H1 (cell line): ENCODE measurements at regions not wholly inside any gene's neighbourhood (a gene's known extent, or its start where the extent isn't known, plus 50 kb on each side); places are given as distances from the start of the nearest gene placed in this dataset.

Source experiments
- CTCF ChIA-PET: fragments of 300-600 bp; sonication (Branson Sonifier 250); formaldehyde crosslinking; loops from one replicate; lab custom pipeline; 2021; ENCODE audit not compliant: partially characterized antibody; lab: Charles Lee
- POLR2A ChIA-PET: fragments of 300-600 bp; sonication (Branson Sonifier 250); formaldehyde crosslinking; loops from one replicate; lab custom pipeline; 2021; ENCODE audit warnings: inconsistent platforms; ENCODE audit not compliant: partially characterized antibody; lab: Charles Lee
- DNase-seq, 2 experiments: peaks; one replicate each; pipeline versions ENCODE4 v3.0.0 to v3.0.0-alpha.2; 2010 to 2022; ENCODE audit warnings: low spot score in 2 of 2, low read depth in 1 of 2, mixed read lengths in 1 of 2
- FAIRE-seq: peaks from 2 replicates; lab custom pipeline; 2011; peaks lifted over from hg19 to GRCh38; lab: Jason Lieb, UNC
- H2AFZ ChIP-seq: 2 replicates; pipeline ENCODE4 v1.8.1; 2012; ENCODE audit warnings: low read length, inconsistent platforms
- H2AK5ac ChIP-seq: 2 replicates; pipeline ENCODE4 v1.6.1; 2013; ENCODE audit warnings: low read depth, low read length
- H2BK120ac ChIP-seq: replicated peaks from 2 replicates; pipeline ENCODE3; 2013; ENCODE audit warnings: low read depth, low read length, inconsistent platforms
- H2BK12ac ChIP-seq: 2 replicates; pipeline ENCODE4 v1.6.1; 2013; ENCODE audit warnings: low read depth, low read length
- H2BK15ac ChIP-seq: 2 replicates; pipeline ENCODE4 v1.6.1; 2013; ENCODE audit warnings: low read length
- H2BK20ac ChIP-seq: 2 replicates; pipeline ENCODE4 v1.6.1; 2013; ENCODE audit warnings: low read length
- H2BK5ac ChIP-seq: 2 replicates; pipeline ENCODE4 v1.6.1; 2013; ENCODE audit warnings: low read depth, low read length
- H3K14ac ChIP-seq: 2 replicates; pipeline ENCODE4 v1.6.1; 2013; ENCODE audit warnings: inconsistent platforms; ENCODE audit not compliant: insufficient read length
- H3K18ac ChIP-seq: 2 replicates; pipeline ENCODE4 v1.6.1; 2013; ENCODE audit warnings: low read length; ENCODE audit errors: extremely low read depth
- H3K23ac ChIP-seq: 2 replicates; pipeline ENCODE4 v1.6.1; 2013; ENCODE audit warnings: inconsistent platforms; ENCODE audit not compliant: insufficient read length
- H3K23me2 ChIP-seq: 2 replicates; pipeline ENCODE4 v1.6.1; 2013; ENCODE audit warnings: low read depth, low read length
- H3K27ac ChIP-seq: 2 replicates; pipeline ENCODE4 v1.6.1; 2011; ENCODE audit warnings: low read depth, low read length, inconsistent platforms
- H3K27me3 ChIP-seq, 4 experiments: replicated peaks in 1 of 4; 1 replicate in 1 of 4; 2 replicates in 3 of 4; pipeline versions ENCODE4 v1.6.1 to v1.8.1; 2011 to 2013; ENCODE audit warnings: low read length in 3 of 4, mild to moderate bottlenecking in 3 of 4, inconsistent platforms in 2 of 4, mixed read lengths in 2 of 4, moderate library complexity in 1 of 4; ENCODE audit not compliant: control insufficient read depth in 3 of 4, insufficient read depth in 3 of 4; ENCODE audit errors: extremely low read depth in 1 of 4
- H3K36me3 ChIP-seq, 4 experiments: 2 replicates each; pipeline versions ENCODE4 v1.6.1 to v1.8.1; 2011 to 2013; ENCODE audit warnings: mild to moderate bottlenecking in 4 of 4, low read length in 3 of 4, moderate library complexity in 2 of 4, control low read depth in 1 of 4, inconsistent platforms in 1 of 4; ENCODE audit not compliant: insufficient read depth in 4 of 4, control insufficient read depth in 2 of 4
- H3K4ac ChIP-seq: replicated peaks from 2 replicates; pipeline ENCODE3; 2013; ENCODE audit warnings: low read length, low read depth, mixed read lengths, inconsistent platforms; ENCODE audit not compliant: insufficient read length
- H3K4me1 ChIP-seq, 4 experiments: replicated peaks in 1 of 4; 1 replicate in 1 of 4; 2 replicates in 3 of 4; pipeline versions ENCODE4 v1.6.1 to v1.8.1; 2011 to 2013; ENCODE audit warnings: low read length in 3 of 4, inconsistent platforms in 2 of 4, mixed read lengths in 1 of 4; ENCODE audit not compliant: insufficient read depth in 4 of 4, control insufficient read depth in 3 of 4
- H3K4me2 ChIP-seq, 2 experiments: 2 replicates each; pipeline versions ENCODE4 v1.6.1 to v1.8.1; 2011 to 2013; ENCODE audit warnings: low read depth in 2 of 2, low read length in 2 of 2, control low read depth in 1 of 2, inconsistent platforms in 1 of 2, mild to moderate bottlenecking in 1 of 2; ENCODE audit not compliant: insufficient read depth in 1 of 2
- H3K4me3 ChIP-seq, 4 experiments: fragments of 200-600, 300-600 bp in 1 of 4; sonication (generic), shearing (Covaris generic), sonication (Bioruptor Twin) in 1 of 4; 2 replicates each; pipeline versions ENCODE4 v1.5.1 to v1.8.1; 2011 to 2016; ENCODE audit warnings: low read length in 4 of 4, low read depth in 3 of 4, control low read depth in 2 of 4, inconsistent platforms in 2 of 4, mild to moderate bottlenecking in 2 of 4, mixed read lengths in 1 of 4, moderate library complexity in 1 of 4; ENCODE audit not compliant: insufficient read depth in 2 of 4; ENCODE audit errors: extremely low read depth in 1 of 4
- H3K56ac ChIP-seq: replicated peaks from 2 replicates; pipeline ENCODE3; 2013; ENCODE audit warnings: low read depth, mild to moderate bottlenecking, mixed read lengths, low read length, inconsistent platforms; ENCODE audit not compliant: insufficient read length
- H3K79me1 ChIP-seq: 2 replicates; pipeline ENCODE4 v1.6.1; 2013; ENCODE audit warnings: low read depth, low read length, control low read depth
- H3K79me2 ChIP-seq, 2 experiments: 2 replicates each; pipeline versions ENCODE4 v1.6.1 to v1.8.1; 2012 to 2013; ENCODE audit warnings: low read length in 2 of 2, mild to moderate bottlenecking in 2 of 2, inconsistent platforms in 1 of 2; ENCODE audit not compliant: insufficient read depth in 2 of 2, control insufficient read depth in 1 of 2
- H3K9ac ChIP-seq, 4 experiments: replicated peaks in 1 of 4; 1 replicate in 1 of 4; 2 replicates in 3 of 4; pipeline versions ENCODE4 v1.6.1 to v1.8.1; 2011 to 2013; ENCODE audit warnings: low read depth in 3 of 4, low read length in 3 of 4, control low read depth in 2 of 4, mild to moderate bottlenecking in 2 of 4, moderate library complexity in 2 of 4, inconsistent platforms in 1 of 4; ENCODE audit errors: extremely low read depth in 1 of 4
- H3K9me3 ChIP-seq, 2 experiments: 2 replicates each; pipeline versions ENCODE4 v1.6.1 to v1.8.1; 2012 to 2013; ENCODE audit warnings: mild to moderate bottlenecking in 2 of 2, moderate library complexity in 2 of 2, control low read depth in 1 of 2, inconsistent platforms in 1 of 2, low read depth in 1 of 2, low read length in 1 of 2, mixed read lengths in 1 of 2; ENCODE audit not compliant: insufficient read depth in 2 of 2
- H4K20me1 ChIP-seq, 2 experiments: replicated peaks in 1 of 2; 2 replicates each; pipeline versions ENCODE3 to v1.8.1; 2011 to 2013; ENCODE audit warnings: inconsistent platforms in 2 of 2, low read length in 2 of 2, mild to moderate bottlenecking in 1 of 2; ENCODE audit not compliant: insufficient read depth in 2 of 2, control insufficient read depth in 1 of 2
- H4K5ac ChIP-seq: 2 replicates; pipeline ENCODE4 v1.6.1; 2013; ENCODE audit warnings: low read length, low read depth, mixed read lengths, inconsistent platforms; ENCODE audit not compliant: insufficient read length
- H4K8ac ChIP-seq: 2 replicates; pipeline ENCODE4 v1.8.0; 2013; ENCODE audit warnings: mild to moderate bottlenecking, moderate library complexity, low read length, inconsistent platforms; ENCODE audit not compliant: insufficient read depth; ENCODE audit errors: extremely low read depth
- H4K91ac ChIP-seq: replicated peaks from 2 replicates; pipeline ENCODE3; 2013; ENCODE audit warnings: low read length, mixed read lengths, inconsistent platforms; ENCODE audit not compliant: insufficient read length
- KDM5A ChIP-seq: fragments of 200-600 bp; IDR thresholded peaks from 2 replicates; pipeline ENCODE4 v1.7.1; 2012; ENCODE audit warnings: mild to moderate bottlenecking, low read length, inconsistent platforms, mixed read lengths
- SIN3A ChIP-seq, 2 experiments: IDR thresholded peaks in 1 of 2; conservative IDR thresholded peaks in 1 of 2; 2 replicates each; pipeline ENCODE4 v1.6.1; 2011 to 2012; ENCODE audit warnings: low read length in 2 of 2, improper control_type of control experiment in 1 of 2, low read depth in 1 of 2, mild to moderate bottlenecking in 1 of 2
- WGBS, 2 experiments: shearing (Covaris generic) in 1 of 2; methylation state at CpG; one replicate each; pipeline versions ENCODE4 v1.1.6 to v1.1.7; 2013 to 2015; ENCODE audit warnings: low lambda C conversion rate in 2 of 2, mixed read lengths in 2 of 2, inconsistent platforms in 1 of 2, low coverage in 1 of 2, missing lambda C conversion rate in 1 of 2; ENCODE audit not compliant: insufficient replicate concordance in 2 of 2, insufficient coverage in 1 of 2, insufficient read length in 1 of 2; ENCODE audit errors: extremely low coverage in 1 of 2, missing lambda C conversion rate in 1 of 2; 5-methylcytosine and 5-hydroxymethylcytosine counted together

GRCh38 chr4:130165381-130165780 lies 1069.4 kb downstream of the C4orf33 start:
- POLR2A ChIA-PET: no interaction called here
- TF ChIP-seq SIN3A (conservative IDR thresholded peaks at IDR 0.05 in 1 of 2, IDR thresholded peaks at IDR 0.05 in 1 of 2; ENCODE audit: low read depth in 1 of 2, low read length in 2 of 2) (no peak), KDM5A (no peak)

More at GRCh38 chr4:130165381-130165780, 1069.4 kb downstream of the C4orf33 start:
- no peak overlapping the region for H2BK5ac ChIP-seq
- no peak overlapping the region for H3K4ac ChIP-seq
- H4K8ac ChIP-seq: no peak overlapping the region
- H2BK120ac ChIP-seq: no peak overlapping the region
- H3K36me3 ChIP-seq: no peaks in the 10 kb centered on the region
- H3K23me2 ChIP-seq: peaks cover 2% of the 10 kb centered on the region; the same call in 1 of the 2 replicates
- H3K79me2 ChIP-seq: no peaks in the 10 kb centered on the region
- H2AFZ ChIP-seq: no peak overlapping the region
- H3K23ac ChIP-seq: no peak overlapping the region
- H3K79me1 ChIP-seq: no peaks in the 10 kb centered on the region
- no peak overlapping the region for H3K27ac ChIP-seq
- no peak overlapping the region for H4K5ac ChIP-seq
- CTCF ChIA-PET: no interaction called here
- H3K4me3 ChIP-seq: no peak overlapping the region
- WGBS, 2 experiments: 95% methylated on average over 1 of the region's 1 CpG; no CpG with 5 or more reads in 1 of the 2 experiments
- no peak overlapping the region for H3K14ac ChIP-seq
- H3K56ac ChIP-seq: no peak overlapping the region
- H3K18ac ChIP-seq: no peak overlapping the region
- no peak overlapping the region for H2AK5ac ChIP-seq
- FAIRE-seq (no peak), DNase-seq (no peak)
- H2BK15ac ChIP-seq: no peak overlapping the region
- no peak overlapping the region for H3K9ac ChIP-seq
- no peaks in the 10 kb centered on the region for H4K20me1 ChIP-seq
- no peaks in the 10 kb centered on the region for H3K9me3 ChIP-seq
- no peaks in the 10 kb centered on the region for H3K27me3 ChIP-seq
- H3K4me2 ChIP-seq: no peak overlapping the region
- H3K4me1 ChIP-seq: no peaks in the 10 kb centered on the region
- no peak overlapping the region for H2BK20ac ChIP-seq
- H2BK12ac ChIP-seq: no peak overlapping the region
- H4K91ac ChIP-seq: no peak overlapping the region
